ENCODE measurements at regions not wholly inside any gene's neighbourhood (a gene's known extent, or its start where the extent isn't known, plus 50 kb on each side); places are given as distances from the start of the nearest gene placed in this dataset.

DNA sequence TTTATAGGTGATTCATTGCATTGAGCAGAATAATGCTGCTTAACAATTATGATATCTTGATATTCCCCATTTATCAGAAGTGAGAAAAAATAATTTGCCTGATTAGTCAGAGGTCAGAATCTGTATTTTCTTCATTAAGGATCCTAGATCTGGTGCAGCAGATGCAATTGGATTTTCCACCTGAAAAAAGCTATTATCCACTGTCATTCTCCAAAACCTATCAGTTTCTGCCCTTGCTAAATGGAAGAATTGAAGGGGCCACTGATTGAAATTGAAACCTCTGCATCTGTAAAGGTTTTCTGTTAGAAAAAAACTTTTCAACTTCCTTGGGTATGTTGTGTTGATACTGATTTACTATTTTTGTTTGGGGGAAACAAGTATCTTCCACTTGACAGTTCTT lies 636.0 kb upstream of the NDST4 start:
- no peaks in the 10 kb centered on the region for H3K9me3 ChIP-seq (ENCODE audit: low read length)
- no TSS peak for BruUV-seq (replicated peaks)
- no peaks in the 10 kb centered on the region for H4K20me1 ChIP-seq (ENCODE audit: insufficient read depth, low read length)
- H3K4me1 ChIP-seq (ENCODE audit: insufficient read depth, low read length): no peaks in the 10 kb centered on the region
- POLR2A ChIA-PET: no interaction called here
- no peak overlapping the region for H2AFZ ChIP-seq (ENCODE audit: low read length)
- intact Hi-C loops (cut with micrococcal nuclease; ENCODE audit: unreplicated experiment) (no loop called here), in situ Hi-C loops (cut with HindIII; ENCODE audit: extremely low pct_ligation_motif_present, low pct_unique_long_range_greater_than_20kb) (no loop called here)
- no peak for DNase-seq (ENCODE audit: low spot score)
- H3K36me3 ChIP-seq (replicated peaks in 1 of 2; ENCODE audit: control insufficient read depth in 1 of 2, insufficient read depth in 2 of 2, low read length in 2 of 2): no peaks in the 10 kb centered on the region
- no peak for ATAC-seq
- no peak overlapping the region for H3K9ac ChIP-seq (ENCODE audit: insufficient read depth, low read depth, low read length)
- H3K4me2 ChIP-seq (ENCODE audit: low read depth, low read length): no peak overlapping the region
- no peak overlapping the region for H3K4me3 ChIP-seq (replicated peaks in 1 of 3; ENCODE audit: insufficient read depth in 1 of 3, low read depth in 2 of 3, low read length in 3 of 3)
- TF ChIP-seq ZNF552 (CRISPR knock-in tag; IDR thresholded peaks at IDR 0.05; ENCODE audit: borderline replicate concordance): no peak
- no peak for TF ChIP-seq FOXM1 (CRISPR knock-in tag; IDR thresholded peaks at IDR 0.05)
- no peak for TF ChIP-seq KMT2A (CRISPR knock-in tag; IDR thresholded peaks at IDR 0.05)
- no peak for TF ChIP-seq ZNF225 (CRISPR knock-in tag; IDR thresholded peaks at IDR 0.05)
- TF ChIP-seq, protein P1, sequence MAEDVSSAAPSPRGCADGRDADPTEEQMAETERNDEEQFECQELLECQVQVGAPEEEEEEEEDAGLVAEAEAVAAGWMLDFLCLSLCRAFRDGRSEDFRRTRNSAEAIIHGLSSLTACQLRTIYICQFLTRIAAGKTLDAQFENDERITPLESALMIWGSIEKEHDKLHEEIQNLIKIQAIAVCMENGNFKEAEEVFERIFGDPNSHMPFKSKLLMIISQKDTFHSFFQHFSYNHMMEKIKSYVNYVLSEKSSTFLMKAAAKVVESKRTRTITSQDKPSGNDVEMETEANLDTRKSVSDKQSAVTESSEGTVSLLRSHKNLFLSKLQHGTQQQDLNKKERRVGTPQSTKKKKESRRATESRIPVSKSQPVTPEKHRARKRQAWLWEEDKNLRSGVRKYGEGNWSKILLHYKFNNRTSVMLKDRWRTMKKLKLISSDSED (CRISPR knock-in tag; IDR thresholded peaks at IDR 0.05): no peak
- TF ChIP-seq SP5 (CRISPR knock-in tag; IDR thresholded peaks at IDR 0.05; ENCODE audit: borderline replicate concordance, low read depth): no peak
- TF ChIP-seq IRX3 (CRISPR knock-in tag; IDR thresholded peaks at IDR 0.05; ENCODE audit: borderline replicate concordance, low read depth): no peak
- no peak for TF ChIP-seq ZNF17 (CRISPR knock-in tag; IDR thresholded peaks at IDR 0.05)
- no peak for TF ChIP-seq ZNF33A (CRISPR knock-in tag; IDR thresholded peaks at IDR 0.05; ENCODE audit: borderline replicate concordance)
- TF ChIP-seq, protein P2, sequence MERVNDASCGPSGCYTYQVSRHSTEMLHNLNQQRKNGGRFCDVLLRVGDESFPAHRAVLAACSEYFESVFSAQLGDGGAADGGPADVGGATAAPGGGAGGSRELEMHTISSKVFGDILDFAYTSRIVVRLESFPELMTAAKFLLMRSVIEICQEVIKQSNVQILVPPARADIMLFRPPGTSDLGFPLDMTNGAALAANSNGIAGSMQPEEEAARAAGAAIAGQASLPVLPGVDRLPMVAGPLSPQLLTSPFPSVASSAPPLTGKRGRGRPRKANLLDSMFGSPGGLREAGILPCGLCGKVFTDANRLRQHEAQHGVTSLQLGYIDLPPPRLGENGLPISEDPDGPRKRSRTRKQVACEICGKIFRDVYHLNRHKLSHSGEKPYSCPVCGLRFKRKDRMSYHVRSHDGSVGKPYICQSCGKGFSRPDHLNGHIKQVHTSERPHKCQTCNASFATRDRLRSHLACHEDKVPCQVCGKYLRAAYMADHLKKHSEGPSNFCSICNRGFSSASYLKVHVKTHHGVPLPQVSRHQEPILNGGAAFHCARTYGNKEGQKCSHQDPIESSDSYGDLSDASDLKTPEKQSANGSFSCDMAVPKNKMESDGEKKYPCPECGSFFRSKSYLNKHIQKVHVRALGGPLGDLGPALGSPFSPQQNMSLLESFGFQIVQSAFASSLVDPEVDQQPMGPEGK (CRISPR knock-in tag; IDR thresholded peaks at IDR 0.05): no peak
- TF ChIP-seq POGZ (CRISPR knock-in tag; IDR thresholded peaks at IDR 0.05): no peak
- TF ChIP-seq SMYD3 (CRISPR knock-in tag; IDR thresholded peaks at IDR 0.05): no peak
- TF ChIP-seq NR1H2 (CRISPR knock-in tag; IDR thresholded peaks at IDR 0.05; ENCODE audit: borderline replicate concordance, low read depth): no peak
- TF ChIP-seq FOSL1 (CRISPR knock-in tag; IDR thresholded peaks at IDR 0.05; ENCODE audit: borderline replicate concordance): no peak
- no peak for TF ChIP-seq GTF2F1 (IDR thresholded peaks at IDR 0.05; ENCODE audit: low read length)
- no peak for TF ChIP-seq ZNF567 (CRISPR knock-in tag; IDR thresholded peaks at IDR 0.05; ENCODE audit: borderline replicate concordance)
- no peak for TF ChIP-seq GFI1 (CRISPR knock-in tag; IDR thresholded peaks at IDR 0.05; ENCODE audit: borderline replicate concordance)
- TF ChIP-seq MED13 (CRISPR knock-in tag; IDR thresholded peaks at IDR 0.05): no peak
- no peak for TF ChIP-seq ZFP1 (CRISPR knock-in tag; IDR thresholded peaks at IDR 0.05)
- TF ChIP-seq ZNF331 (CRISPR knock-in tag; IDR thresholded peaks at IDR 0.05): no peak
- FAIRE-seq: no peak
- H3K79me2 ChIP-seq (ENCODE audit: insufficient read depth, low read length): no peaks in the 10 kb centered on the region
- CTCF ChIA-PET (ENCODE audit: low intra/inter-chr PET ratio, low total read pairs): no interaction called here
- H3K27ac ChIP-seq (ENCODE audit: extremely low read length, insufficient read depth, low read length): no peak overlapping the region
- H3K27me3 ChIP-seq (ENCODE audit: control insufficient read depth in 1 of 2, insufficient read depth in 2 of 2, low read length in 2 of 2): no peaks in the 10 kb centered on the region

Data from HepG2 (cell line).